Mesodermal cell (in vitro differentiated cells): ENCODE measurements at regions not wholly inside any gene's neighbourhood (a gene's known extent, or its start where the extent isn't known, plus 50 kb on each side); places are given as distances from the start of the nearest gene placed in this dataset.
"Not testable (repeated sequence)": the region's sequence is repeated elsewhere in the genome, so short reads cannot be mapped to it uniquely, and the experiment has no call there.

Source experiments
- H3K27ac ChIP-seq: 2 replicates; pipeline ENCODE4 v1.7.0; 2013; ENCODE audit warnings: mild to moderate bottlenecking, low read depth, low read length, moderate library complexity; ENCODE audit not compliant: severe bottlenecking
- H3K36me3 ChIP-seq: 2 replicates; pipeline ENCODE4 v1.7.1; 2013; ENCODE audit warnings: mild to moderate bottlenecking, low read length, moderate library complexity; ENCODE audit not compliant: control insufficient read depth, insufficient read depth
- H3K4me1 ChIP-seq: one replicate; pipeline ENCODE4 v1.7.1; 2013; ENCODE audit warnings: mild to moderate bottlenecking, low read length; ENCODE audit not compliant: insufficient read depth, control insufficient read depth, poor library complexity, severe bottlenecking
- H3K4me3 ChIP-seq: 2 replicates; pipeline ENCODE4 v1.7.0; 2013; ENCODE audit warnings: low read length, control low read depth, mild to moderate bottlenecking; ENCODE audit not compliant: insufficient read depth, poor library complexity, severe bottlenecking; ENCODE audit errors: extremely low read depth
- H3K9me3 ChIP-seq: 2 replicates; pipeline ENCODE4 v1.7.1; 2013; ENCODE audit warnings: mild to moderate bottlenecking, low read length, moderate library complexity; ENCODE audit not compliant: control insufficient read depth
- WGBS, 2 experiments: methylation state at CpG; one replicate each; pipeline ENCODE4 v1.1.5; 2013; ENCODE audit warnings: missing lambda C conversion rate in 2 of 2; ENCODE audit not compliant: insufficient coverage in 2 of 2; 5-methylcytosine and 5-hydroxymethylcytosine counted together

DNA sequence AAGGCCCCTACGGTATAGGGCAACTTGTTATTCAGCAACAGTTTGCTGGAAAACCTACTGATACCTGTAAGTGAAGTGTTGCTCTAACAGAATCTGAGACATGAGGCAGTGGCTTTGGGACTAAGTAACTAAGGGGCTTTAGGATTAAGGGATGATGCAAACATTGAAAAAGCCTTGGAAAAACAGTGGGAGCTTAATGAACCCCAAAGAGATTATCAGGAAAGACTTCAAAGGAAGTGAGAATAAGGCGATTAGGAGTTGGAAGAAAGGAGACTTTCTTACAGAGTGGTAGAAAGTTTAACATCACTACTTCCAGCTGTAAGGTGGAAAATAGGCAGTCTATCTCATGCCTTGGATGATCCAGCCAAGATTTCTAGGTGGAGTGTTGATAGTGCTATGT, 158.2 kb upstream of the TRIB2 start:
- Histone ChIP-seq H3K36me3 (no peaks in the 10 kb centered on the region), H3K27ac (no peak overlapping the region), H3K4me3 (no peak overlapping the region), H3K9me3 (no peaks in the 10 kb centered on the region), H3K4me1 (peaks cover 15% of the 10 kb centered on the region)
- WGBS, 2 experiments = 75 to 87% methylated on average over 1 of the region's 2 CpGs

DNA sequence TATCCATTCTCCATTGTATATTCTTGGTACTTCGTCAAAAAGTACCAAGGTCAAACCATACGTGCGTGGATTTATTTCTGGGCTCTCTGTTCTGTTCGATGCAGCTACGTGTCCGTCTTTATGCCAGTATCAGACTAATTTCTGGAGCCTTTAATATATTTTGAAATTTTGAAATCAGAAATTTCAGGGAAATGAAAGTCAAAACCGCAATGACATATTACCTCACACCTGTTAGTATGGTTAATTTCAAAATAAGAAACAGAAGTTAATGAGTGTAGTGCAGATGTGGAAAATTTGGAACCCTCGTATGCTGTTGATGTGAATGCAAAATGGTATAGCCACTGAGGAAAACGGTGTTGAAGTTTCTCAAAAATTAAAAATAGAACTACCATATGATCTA, 156.1 kb upstream of the TRIB2 start:
- Histone ChIP-seq H3K9me3 (no peaks in the 10 kb centered on the region), H3K4me3 (no peak overlapping the region), H3K4me1 (peaks cover 4% of the 10 kb centered on the region), H3K36me3 (no peaks in the 10 kb centered on the region), H3K27ac (no peak overlapping the region)
- 82 to 89% methylated on average over 3 to 5 of the region's 9 CpGs for WGBS, 2 experiments

DNA sequence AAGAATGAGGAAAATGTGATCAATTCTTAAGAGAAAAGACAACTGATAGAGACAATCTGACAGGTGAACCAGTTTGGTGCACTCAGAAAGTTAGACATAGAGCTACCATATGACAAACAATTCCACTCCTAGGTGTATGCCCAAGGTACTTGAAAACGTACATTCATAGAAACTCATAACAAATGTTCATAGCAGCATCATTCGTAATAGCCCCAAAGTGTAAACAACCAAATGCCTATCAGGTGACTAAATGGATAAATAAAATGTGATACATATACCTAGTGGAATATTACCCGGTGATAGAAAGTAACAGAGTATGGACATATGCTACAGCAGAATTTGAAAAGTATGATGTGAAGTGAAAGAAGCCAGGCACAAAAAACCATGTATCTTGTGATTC, 149.3 kb upstream of the TRIB2 start:
- Histone ChIP-seq H3K4me3 (no peak overlapping the region), H3K9me3 (no peaks in the 10 kb centered on the region), H3K36me3 (no peaks in the 10 kb centered on the region), H3K4me1 (no peaks in the 10 kb centered on the region), H3K27ac (no peak overlapping the region)
- 80 to 100% methylated on average over 1 to 2 of the region's 3 CpGs for WGBS, 2 experiments

DNA sequence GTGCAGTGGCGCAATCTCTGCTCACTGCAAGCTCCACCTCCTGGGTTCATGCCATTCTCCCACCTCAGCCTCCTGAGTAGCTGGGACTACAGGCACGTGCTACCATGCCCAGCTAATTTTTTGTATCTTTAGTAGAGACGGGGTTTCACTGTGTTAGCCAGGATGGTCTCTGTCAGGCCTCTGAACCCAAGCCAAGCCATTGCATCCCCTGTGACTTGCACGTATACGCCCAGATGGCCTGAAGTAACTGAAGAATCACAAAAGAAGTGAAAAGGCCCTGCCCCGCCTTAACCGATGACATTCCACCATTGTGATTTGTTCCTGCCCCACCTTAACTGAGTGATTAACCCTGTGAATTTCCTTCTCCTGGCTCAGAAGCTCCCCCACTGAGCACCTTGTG, 147.2 kb upstream of the TRIB2 start:
- not testable (repeated sequence) for H3K4me3 ChIP-seq, H3K27ac ChIP-seq, H3K4me1 ChIP-seq, H3K36me3 ChIP-seq, H3K9me3 ChIP-seq
- 87 to 95% methylated on average over 6 to 7 of the region's 7 CpGs for WGBS, 2 experiments

DNA sequence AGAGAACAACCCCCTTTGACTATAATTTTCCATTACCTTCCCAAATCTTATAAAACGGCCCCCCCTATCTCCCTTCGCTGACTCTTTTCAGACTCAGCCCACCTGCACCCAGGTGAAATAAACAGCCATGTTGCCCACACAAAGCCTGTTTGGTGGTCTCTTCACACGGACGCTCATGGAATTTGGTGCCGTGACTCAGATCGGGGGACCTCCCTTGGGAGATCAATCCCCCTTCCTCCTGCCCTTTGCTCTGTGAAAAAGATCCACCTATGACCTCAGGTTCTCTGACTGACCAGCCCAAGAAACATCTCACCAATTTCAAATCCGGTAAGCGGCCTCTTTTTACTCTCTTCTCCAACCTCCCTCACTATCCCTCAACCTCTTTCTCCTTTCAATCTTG, 146.8 kb upstream of the TRIB2 start:
- H3K36me3 ChIP-seq, H3K27ac ChIP-seq, H3K9me3 ChIP-seq, H3K4me1 ChIP-seq, H3K4me3 ChIP-seq: not testable (repeated sequence)
- WGBS, 2 experiments = 93 to 96% methylated on average over 5 to 6 of the region's 8 CpGs

DNA sequence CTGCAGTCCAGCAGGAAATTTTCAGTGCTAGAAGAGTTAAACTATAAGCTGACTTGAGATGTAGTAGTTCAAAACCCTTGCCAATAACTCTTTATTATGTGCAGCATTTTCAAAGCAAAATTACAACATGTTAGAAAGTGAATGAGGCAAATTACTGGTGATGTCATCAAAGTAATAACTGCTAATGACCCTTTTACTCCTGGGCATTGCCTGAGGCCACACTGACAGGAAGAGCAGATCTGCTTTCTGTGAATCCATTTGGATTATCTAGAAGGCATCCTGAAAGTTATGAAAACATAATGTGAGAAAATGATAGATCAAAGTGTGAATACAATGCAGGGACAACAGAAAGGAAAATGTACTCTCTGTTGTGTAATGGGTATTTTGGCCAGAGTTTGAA, 139.6 kb upstream of the TRIB2 start:
- no peaks in the 10 kb centered on the region for H3K4me1 ChIP-seq
- H3K9me3 ChIP-seq = no peaks in the 10 kb centered on the region
- H3K27ac ChIP-seq = no peak overlapping the region

DNA sequence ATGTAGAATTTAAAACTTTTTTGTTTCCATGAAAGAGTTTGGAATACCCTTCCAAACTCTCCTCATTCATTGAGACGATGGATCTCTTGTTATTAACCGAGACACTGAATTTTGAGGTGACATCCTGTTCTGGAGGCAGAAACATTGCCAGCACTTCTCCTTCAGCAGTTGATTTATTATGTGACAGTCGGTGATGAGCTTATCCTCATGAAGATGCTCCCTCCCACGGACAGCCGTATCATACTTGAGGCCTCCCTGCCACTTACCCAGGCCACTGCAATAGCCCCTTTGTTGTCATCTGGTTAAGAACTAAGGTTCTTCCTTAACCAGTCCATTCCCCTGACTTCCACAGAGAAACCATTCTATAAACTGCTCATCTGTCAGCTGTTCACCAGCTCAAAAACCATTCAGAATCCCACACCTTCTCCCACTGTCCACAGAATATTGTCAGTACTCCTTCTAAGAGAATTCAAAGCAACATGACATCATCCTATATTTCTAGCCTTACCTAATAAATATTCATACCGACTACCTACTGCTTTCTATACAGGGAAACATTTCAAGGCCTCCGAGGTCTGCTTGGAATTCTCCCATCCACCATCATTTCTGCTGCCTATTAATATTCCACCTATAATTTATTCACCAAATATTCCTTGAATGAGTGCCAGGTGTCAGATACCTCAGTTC, 139.0 kb upstream of the TRIB2 start:
- no peak overlapping the region for H3K4me3 ChIP-seq
- no peaks in the 10 kb centered on the region for H3K9me3 ChIP-seq
- no peaks in the 10 kb centered on the region for H3K36me3 ChIP-seq
- WGBS, 2 experiments = 93 to 94% methylated on average over 7 of the region's 7 CpGs
- H3K4me1 ChIP-seq = no peaks in the 10 kb centered on the region
- H3K27ac ChIP-seq = no peak overlapping the region

More for the DNA sequence above, 139.6 kb upstream of the TRIB2 start:
- Histone ChIP-seq H3K36me3 (no peaks in the 10 kb centered on the region), H3K4me3 (no peak overlapping the region)

DNA sequence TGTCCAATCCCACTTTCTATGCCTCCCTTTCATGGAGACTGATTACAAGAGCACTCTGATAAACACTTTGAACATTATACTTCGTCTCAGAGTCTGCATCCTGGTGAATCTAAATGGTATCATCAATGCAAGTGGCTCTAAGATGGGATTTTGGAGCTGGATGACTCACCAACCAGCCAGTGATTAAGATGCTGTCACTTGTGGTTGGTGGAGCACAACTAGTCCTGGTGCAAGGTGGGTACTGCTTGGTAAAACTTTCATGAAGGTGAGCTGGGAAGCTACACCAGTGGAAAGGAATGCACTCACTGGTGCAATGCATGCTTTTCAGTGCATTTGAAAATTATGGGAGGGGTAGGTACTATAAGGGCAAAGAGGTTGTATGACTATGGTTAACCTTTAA, 137.7 kb upstream of the TRIB2 start:
- H3K4me1 ChIP-seq = no peaks in the 10 kb centered on the region
- H3K36me3 ChIP-seq = no peaks in the 10 kb centered on the region
- H3K4me3 ChIP-seq = no peak overlapping the region
- no peaks in the 10 kb centered on the region for H3K9me3 ChIP-seq
- no peak overlapping the region for H3K27ac ChIP-seq
- WGBS, 2 experiments = 100% methylated on average over 1 of the region's 1 CpG; no CpG with 5 or more reads in 1 of the 2 experiments

DNA sequence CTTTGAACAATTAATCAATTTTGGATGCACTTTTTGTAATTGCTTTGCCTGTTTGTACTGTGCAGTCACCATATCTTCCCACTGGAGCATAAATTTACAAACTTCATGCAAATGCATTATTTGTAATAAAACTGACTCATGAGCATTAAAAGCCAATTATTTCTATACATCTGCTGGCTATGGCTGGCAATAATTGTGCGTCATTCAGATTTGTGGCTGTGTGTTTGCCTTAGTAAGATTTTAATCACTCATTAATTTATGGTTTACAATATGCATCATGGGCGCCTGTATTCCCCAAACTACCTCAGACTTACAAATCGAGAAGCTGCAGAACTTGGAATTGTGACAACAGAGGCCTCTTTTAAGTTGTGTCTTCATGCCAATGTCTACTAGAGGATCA, 132.4 kb upstream of the TRIB2 start:
- no peak overlapping the region for H3K27ac ChIP-seq
- H3K36me3 ChIP-seq = no peaks in the 10 kb centered on the region
- no CpG with 5 or more reads among the region's 3 CpGs for WGBS, 2 experiments
- H3K4me3 ChIP-seq = no peak overlapping the region
- no peaks in the 10 kb centered on the region for H3K9me3 ChIP-seq
- H3K4me1 ChIP-seq = peaks cover 9% of the 10 kb centered on the region

DNA sequence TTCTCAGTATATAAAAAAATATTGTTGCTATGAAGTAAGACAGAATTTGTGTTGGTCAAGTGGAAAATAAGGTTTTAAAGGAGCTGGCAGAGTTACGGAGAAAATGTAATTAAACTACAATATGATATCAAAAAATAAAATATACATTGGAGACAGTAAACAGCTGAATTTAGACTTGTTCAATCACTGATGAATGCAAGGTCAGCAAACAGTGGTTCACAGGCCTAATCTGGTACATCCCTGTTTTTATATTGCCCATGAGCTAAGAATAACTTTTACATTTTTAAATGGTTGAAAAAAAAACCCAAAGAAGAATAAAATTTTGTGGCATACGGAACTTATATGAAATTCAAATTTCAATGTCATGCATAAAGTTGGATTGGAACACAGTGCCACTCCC, 131.0 kb upstream of the TRIB2 start:
- Histone ChIP-seq H3K4me3 (no peak overlapping the region), H3K27ac (no peak overlapping the region), H3K4me1 (peaks cover 9% of the 10 kb centered on the region), H3K36me3 (no peaks in the 10 kb centered on the region), H3K9me3 (no peaks in the 10 kb centered on the region)
- WGBS, 2 experiments = no CpG with 5 or more reads among the region's 2 CpGs

DNA sequence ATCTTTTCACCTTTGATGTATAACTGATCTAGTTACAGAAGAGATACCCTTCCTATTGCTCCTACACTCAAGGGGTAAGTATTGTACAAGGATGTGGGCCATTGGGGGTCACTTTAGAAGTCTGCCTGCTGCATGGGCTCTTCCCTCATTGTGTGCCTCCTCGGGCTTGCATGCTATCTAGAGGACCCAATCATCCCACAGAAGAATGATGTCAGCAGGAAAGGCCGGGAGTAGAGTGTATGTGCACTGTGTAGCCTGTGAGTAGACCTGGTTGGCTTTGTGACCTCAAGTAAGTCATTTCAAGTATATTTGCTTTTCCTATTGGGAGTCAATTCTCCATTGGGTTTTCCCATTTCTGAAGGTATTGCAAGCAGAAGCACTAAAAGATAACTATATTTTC, 129.5 kb upstream of the TRIB2 start:
- Histone ChIP-seq H3K4me3 (no peak overlapping the region), H3K36me3 (no peaks in the 10 kb centered on the region), H3K9me3 (no peaks in the 10 kb centered on the region), H3K4me1 (peaks cover 9% of the 10 kb centered on the region), H3K27ac (no peak overlapping the region)
- 88% methylated on average over 1 of the region's 2 CpGs; no CpG with 5 or more reads in 1 of the 2 experiments for WGBS, 2 experiments
